ENCODE measurements at regions not wholly inside any gene's neighbourhood (a gene's known extent, or its start where the extent isn't known, plus 50 kb on each side); places are given as distances from the start of the nearest gene placed in this dataset.

DNA sequence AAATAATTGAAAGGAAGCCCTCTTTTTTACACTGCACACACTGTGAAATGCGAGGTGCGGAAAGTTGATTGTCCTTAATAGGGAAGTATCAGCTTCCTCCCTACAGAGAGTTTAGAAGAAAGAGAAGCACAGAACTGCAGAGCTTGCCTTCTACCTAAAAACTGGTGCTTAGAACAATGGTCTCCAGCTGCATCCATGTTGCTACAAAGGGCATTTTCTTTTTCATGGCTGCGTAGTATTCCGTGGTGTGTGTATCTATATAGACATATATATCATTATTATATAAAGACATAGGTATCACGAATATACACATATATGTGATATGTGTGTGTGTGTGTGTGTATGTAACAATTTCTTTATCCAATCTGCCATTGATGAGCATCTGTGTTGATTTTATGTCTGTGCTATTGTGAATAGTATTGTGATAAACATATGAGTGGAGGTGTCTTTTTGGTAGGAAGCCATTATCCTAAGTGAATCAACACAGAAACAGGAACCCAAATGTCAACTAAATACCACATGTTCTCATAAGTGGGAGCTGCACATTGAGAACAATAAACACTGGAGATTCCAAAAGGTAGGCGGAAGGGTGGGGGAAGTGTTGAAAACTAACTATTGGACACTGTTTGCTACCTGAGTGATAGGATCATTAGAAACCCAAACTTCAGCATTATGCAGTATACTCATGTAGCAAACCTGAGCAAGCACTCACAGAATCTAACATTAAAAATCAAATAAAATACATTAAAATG is 290.0 kb upstream of the RUNX1 start:
- in situ Hi-C loops (cut with HindIII; ENCODE audit: low sequenced_read_pairs): no loop called here

DNA sequence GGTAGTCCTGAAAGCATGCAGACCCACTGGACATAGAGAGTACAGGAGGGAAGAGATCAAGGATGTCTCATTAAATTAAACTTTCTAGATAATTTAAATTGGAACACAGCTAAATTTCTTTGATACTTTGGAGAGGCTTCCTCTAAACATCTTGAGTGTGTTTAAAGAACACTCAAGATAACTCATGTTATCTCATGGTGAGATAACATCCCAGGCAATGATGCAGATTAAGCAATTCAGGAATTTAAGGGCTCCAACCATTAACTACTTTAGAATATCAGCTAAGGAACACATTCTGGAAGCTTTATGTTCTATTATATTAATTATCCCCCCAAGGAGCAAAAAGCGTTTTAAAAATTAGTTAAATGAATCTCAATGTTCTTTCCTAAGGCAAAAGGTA is 289.2 kb upstream of the RUNX1 start:
- in situ Hi-C loops (cut with HindIII; ENCODE audit: low sequenced_read_pairs): no loop called here

DNA sequence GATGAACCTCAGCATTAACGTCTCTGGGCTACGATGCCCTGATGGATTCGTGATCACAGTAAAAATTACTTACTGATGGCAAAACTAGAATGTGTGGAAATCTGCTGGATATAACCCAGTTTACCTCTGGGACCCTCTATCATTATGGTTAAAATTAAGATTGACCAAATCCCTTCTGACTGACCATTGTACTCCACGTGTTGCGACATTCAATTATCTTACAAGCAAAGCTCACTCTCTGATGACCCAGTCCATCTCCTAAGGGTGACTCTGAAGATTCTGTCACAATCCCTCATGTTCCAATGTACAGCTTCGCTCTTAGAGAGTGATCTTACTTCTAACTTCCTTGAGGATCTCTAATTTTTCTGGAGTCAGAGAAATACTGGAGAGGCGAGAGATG is 288.5 kb upstream of the RUNX1 start:
- in situ Hi-C loops (cut with HindIII; ENCODE audit: low sequenced_read_pairs): no loop called here

DNA sequence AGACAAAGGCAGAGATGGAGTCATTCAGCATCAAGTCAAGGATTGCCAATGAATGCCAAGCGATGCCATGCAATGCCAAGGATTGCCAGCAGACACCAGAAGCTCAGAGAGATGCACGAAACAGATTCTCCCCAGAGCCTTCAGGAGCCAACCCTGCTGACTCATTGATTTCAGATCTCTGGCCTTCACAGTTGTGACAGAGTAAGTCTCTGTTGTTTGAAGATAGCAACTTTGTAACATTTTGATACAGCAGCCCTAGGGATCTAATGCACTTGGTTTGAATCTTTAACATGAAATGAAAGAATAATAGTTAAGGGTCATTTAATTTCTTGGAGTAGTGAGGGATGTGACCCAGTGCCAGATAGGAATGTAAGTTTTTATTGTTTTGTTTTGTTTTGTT is 287.4 kb upstream of the RUNX1 start:
- in situ Hi-C loops (cut with HindIII; ENCODE audit: low sequenced_read_pairs): no loop called here

- in situ Hi-C loops (cut with HindIII; ENCODE audit: low sequenced_read_pairs): no loop called here
These were observed 286.9 kb upstream of the RUNX1 start for GRCh38 chr21:35335951-35336446.

GRCh38 chr21:35333831-35334618 is 284.9 kb upstream of the RUNX1 start:
- in situ Hi-C loops (cut with HindIII; ENCODE audit: low sequenced_read_pairs): no loop called here

DNA sequence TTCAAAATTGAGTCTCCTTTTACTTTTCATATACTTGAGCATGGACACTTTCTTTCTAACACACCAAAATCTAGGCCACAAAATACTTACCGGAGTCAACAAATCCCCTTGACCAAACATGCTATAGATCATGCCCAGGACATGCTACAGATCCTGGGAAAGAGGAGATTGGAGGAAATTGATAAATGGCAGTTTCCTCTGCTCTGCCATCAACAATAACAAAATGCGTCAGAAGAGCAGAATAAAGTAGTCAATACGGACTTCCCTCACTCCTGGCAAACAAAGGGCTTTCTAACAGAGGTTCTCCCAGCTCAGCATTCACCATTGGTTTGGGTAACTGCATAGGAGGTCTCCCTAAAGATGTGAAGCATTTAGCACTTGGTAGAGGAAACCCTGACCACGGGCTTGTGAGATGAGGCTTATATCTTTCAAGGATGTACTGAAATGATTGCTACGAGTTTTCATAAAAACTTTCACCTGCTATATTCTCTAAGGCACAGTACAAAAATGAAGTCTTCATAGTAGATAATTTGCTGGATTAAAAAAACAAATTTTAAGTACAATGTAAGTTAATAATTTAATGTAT is 283.8 kb upstream of the RUNX1 start:
- in situ Hi-C loops (cut with HindIII; ENCODE audit: low sequenced_read_pairs): no loop called here

DNA sequence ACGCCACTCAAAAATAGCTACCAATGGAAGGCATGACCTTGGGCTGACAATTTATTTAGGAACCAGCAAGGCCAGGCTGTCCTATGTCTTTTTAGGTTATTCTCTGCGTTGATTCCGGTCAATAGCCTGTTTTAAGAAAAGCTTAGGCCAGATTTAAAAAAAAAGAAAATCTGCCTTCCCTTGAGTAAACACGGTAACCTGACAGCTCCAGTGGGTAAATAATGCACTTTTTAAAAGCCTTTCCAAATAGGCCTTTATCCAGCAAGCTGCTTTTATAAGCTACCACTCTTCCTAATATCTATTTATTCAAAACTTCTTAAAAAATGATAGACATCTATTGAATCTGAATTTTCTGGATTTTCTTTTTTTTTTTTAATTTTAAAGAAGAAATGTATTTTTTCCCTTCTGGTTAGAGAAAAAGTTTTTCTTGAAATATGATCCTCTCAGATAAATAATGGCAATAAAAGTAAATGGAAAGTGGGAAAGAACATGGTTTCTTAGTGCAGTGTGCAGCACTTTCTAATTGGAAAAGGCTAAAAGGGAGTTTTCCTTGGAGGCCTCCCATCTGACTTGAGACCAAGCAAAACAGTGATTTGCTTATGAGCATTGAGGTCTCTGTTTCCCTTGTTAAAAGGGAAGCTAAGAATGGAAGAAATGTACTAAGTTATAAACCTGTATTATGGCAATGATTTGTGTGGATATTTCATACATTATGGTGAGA is 281.0 kb upstream of the RUNX1 start:
- in situ Hi-C loops (cut with HindIII; ENCODE audit: low sequenced_read_pairs): no loop called here

DNA sequence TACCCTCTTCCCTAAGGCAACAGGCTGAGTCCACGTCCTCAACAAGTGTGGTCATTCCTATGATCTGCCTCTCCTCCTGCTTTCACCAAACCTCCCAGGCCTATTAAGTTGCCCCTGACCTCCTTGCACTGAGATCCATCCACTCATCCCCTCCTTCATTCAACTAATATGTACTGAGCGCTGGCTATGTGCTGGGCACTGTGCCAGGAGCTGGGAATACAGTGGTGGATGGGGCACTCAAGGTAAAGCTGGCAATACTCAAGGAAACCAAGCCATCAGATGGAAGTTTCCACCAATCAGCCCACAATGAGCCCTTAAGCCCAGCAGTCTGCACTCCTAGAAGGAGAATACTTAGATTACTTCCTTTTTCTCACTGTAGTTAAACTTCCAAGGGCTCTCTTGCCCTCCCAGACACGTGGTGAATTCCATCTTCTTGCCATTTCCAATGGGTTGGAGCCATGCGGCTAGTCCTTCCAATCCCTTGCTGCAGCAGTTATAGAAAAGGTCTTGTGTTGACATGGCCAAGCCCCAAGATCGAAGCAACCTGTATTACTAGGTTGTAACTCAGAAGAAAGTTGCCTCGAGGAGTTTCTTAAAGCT is 279.9 kb upstream of the RUNX1 start:
- in situ Hi-C loops (cut with HindIII; ENCODE audit: low sequenced_read_pairs): no loop called here

- in situ Hi-C loops (cut with HindIII; ENCODE audit: low sequenced_read_pairs): no loop called here
These were observed 277.6 kb upstream of the RUNX1 start for GRCh38 chr21:35326677-35327076.

GRCh38 chr21:35325953-35326352 is 276.9 kb upstream of the RUNX1 start:
- in situ Hi-C loops (cut with HindIII; ENCODE audit: low sequenced_read_pairs): no loop called here

DNA sequence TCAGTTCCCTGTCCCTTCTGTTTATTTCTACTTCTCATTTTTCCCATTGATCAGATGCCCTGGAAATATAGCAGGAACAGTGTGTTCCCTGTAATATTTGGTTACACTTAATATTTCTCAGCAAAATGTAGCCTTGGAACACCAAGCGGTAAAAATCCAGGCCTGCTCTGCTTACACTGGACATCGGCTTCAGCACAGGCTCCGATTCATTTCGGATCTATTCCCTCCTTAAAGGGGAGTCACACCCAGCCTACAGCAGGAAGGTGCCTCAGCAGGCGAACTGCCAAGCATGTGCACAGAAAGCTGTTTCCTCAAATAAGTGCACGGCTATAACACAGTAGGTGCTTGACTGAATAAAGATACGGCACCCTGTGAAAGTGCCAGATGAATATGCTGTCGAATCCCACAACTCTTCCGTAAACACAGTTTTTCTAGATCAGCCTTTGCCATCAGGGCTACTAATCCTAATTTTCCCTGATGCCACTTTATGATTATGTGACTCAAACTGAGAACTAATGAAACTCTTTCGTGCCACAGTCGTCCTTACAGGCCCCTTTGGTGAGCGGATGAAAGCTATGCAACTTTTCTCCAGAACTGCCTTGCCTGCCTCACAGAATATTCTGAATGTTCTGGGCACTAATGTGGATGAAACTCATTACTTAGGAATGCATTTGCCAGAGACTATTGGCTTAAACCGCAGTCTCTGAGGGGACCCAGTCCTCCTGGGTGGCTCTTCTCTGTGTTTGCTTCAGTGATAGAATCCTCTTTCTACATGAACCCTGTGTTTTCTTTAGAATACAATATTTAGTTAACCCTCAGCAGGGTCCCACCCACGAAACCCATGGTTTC is 275.5 kb upstream of the RUNX1 start:
- in situ Hi-C loops (cut with HindIII; ENCODE audit: low sequenced_read_pairs): no loop called here

DNA sequence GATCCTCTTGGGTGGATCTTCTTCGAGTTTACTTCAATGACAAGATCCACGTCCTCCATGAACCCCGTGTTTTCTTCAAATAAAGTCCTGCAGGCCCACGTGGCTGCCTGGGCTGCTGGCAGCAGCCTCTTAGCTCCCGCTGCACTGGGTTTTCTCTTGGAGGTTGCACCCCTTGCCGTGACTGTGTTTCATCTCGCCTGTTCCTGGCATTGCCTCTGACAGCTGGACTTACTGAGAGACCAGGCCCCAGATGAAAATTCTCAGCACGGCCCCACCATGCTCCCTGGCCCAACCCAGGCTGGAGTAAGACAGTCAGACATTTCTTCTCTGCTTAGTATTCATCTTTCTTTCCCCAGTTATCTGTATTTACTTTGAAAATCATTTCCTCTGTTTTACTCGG is 274.8 kb upstream of the RUNX1 start:
- in situ Hi-C loops (cut with HindIII; ENCODE audit: low sequenced_read_pairs): no loop called here

GRCh38 chr21:35321322-35322200 is 272.5 kb upstream of the RUNX1 start:
- in situ Hi-C loops (cut with HindIII; ENCODE audit: low sequenced_read_pairs): no loop called here

GRCh38 chr21:35319684-35320283 is 270.7 kb upstream of the RUNX1 start:
- in situ Hi-C loops (cut with HindIII; ENCODE audit: low sequenced_read_pairs): no loop called here

DNA sequence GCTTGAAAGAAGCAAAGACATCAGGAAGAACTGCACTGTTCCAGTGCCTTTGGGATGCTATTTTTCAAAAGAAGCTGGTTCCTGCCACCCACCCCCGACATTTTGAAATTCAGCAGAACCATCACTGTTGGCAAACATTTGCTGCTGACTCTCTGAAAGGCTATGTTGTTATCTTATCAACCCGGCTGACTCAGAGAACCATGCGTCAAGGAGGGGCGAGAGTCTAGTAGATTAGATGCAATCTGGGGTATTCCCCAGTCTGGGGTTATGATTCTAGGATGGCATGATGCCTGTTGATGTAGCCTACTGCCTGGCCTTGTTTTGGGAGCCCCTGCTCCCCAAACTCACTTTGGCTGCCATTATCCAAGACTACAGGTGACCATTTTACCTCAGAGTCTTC is 267.8 kb upstream of the RUNX1 start:
- in situ Hi-C loops (cut with HindIII; ENCODE audit: low sequenced_read_pairs): no loop called here

GRCh38 chr21:35316456-35316855 is 267.4 kb upstream of the RUNX1 start:
- in situ Hi-C loops (cut with HindIII; ENCODE audit: low sequenced_read_pairs): no loop called here

- in situ Hi-C loops (cut with HindIII; ENCODE audit: low sequenced_read_pairs): no loop called here
These were observed 265.9 kb upstream of the RUNX1 start for GRCh38 chr21:35314857-35315582.
